NCI-H2107 treated with DMSO at 0.1 percent for 48 hours (cell line): ENCODE measurements at regions not wholly inside any gene's neighbourhood (a gene's known extent, or its start where the extent isn't known, plus 50 kb on each side); places are given as distances from the start of the nearest gene placed in this dataset.

Experiments
- DNase-seq: peaks from one replicate; lab custom pipeline; 2025; ENCODE audit not compliant: unreplicated experiment; lab: John Stamatoyannopoulos, UW

GRCh38 chr6:98107801-98108200 lies 726.6 kb upstream of the POU3F2 start:
- no peak for DNase-seq

GRCh38 chr6:98116455-98116854 lies 717.9 kb upstream of the POU3F2 start:
- no peak for DNase-seq

GRCh38 chr6:98117068-98117467 lies 717.3 kb upstream of the POU3F2 start:
- no peak for DNase-seq

GRCh38 chr6:98118397-98119045 lies 715.9 kb upstream of the POU3F2 start:
- no peak for DNase-seq

- DNase-seq: no peak
Measured at GRCh38 chr6:98124171-98124570, 710.2 kb upstream of the POU3F2 start.

GRCh38 chr6:98131290-98131990 lies 702.9 kb upstream of the POU3F2 start:
- no peak for DNase-seq

GRCh38 chr6:98136333-98136732 lies 698.0 kb upstream of the POU3F2 start:
- DNase-seq: no peak

- DNase-seq: no peak
Measured at GRCh38 chr6:98137391-98137790, 697.0 kb upstream of the POU3F2 start.

- DNase-seq: no peak
Measured at GRCh38 chr6:98142839-98143238, 691.5 kb upstream of the POU3F2 start.

GRCh38 chr6:98146656-98147055 lies 687.7 kb upstream of the POU3F2 start:
- no peak for DNase-seq

- no peak for DNase-seq
Measured at GRCh38 chr6:98156580-98156979, 677.8 kb upstream of the POU3F2 start.

GRCh38 chr6:98179606-98180005 lies 654.8 kb upstream of the POU3F2 start:
- no peak for DNase-seq

GRCh38 chr6:98200084-98200483 lies 634.3 kb upstream of the POU3F2 start:
- no peak for DNase-seq

- no peak for DNase-seq
Measured at GRCh38 chr6:98203170-98203806, 631.1 kb upstream of the POU3F2 start.

- no peak for DNase-seq
Measured at GRCh38 chr6:98212468-98212867, 621.9 kb upstream of the POU3F2 start.

GRCh38 chr6:98215531-98215930 lies 618.8 kb upstream of the POU3F2 start:
- no peak for DNase-seq

- DNase-seq: no peak
Measured at GRCh38 chr6:98230250-98230649, 604.1 kb upstream of the POU3F2 start.

GRCh38 chr6:98239057-98239456 lies 595.3 kb upstream of the POU3F2 start:
- DNase-seq: no peak

- no peak for DNase-seq
Measured at GRCh38 chr6:98241630-98242029, 592.7 kb upstream of the POU3F2 start.

- DNase-seq: no peak
Measured at GRCh38 chr6:98254624-98255023, 579.8 kb upstream of the POU3F2 start.

GRCh38 chr6:98260382-98260781 lies 574.0 kb upstream of the POU3F2 start:
- no peak for DNase-seq

- no peak for DNase-seq
Measured at GRCh38 chr6:98272060-98272459, 562.3 kb upstream of the POU3F2 start.
